Thyroid gland (tissue), 4 donors: ENCODE measurements at regions not wholly inside any gene's neighbourhood (a gene's known extent, or its start where the extent isn't known, plus 50 kb on each side); places are given as distances from the start of the nearest gene placed in this dataset.

Source experiments
- DNase-seq, 2 donors: peaks; one replicate each; pipeline ENCODE4 v3.0.0-alpha.2; 2019
- H3K27ac ChIP-seq, 3 donors: fragments of 200-600 bp; sonication (generic); 1 replicate in 2 of 3; 2 replicates in 1 of 3; pipeline ENCODE4 v1.5.1; 2016 to 2019; ENCODE audit warnings: mild to moderate bottlenecking in 1 of 3, moderate library complexity in 1 of 3
- H3K27me3 ChIP-seq: fragments of 200-600 bp; sonication (generic); one replicate; pipeline ENCODE4 v1.5.1; 2019
- H3K36me3 ChIP-seq, 2 donors: fragments of 200-600 bp; sonication (generic); one replicate each; pipeline ENCODE4 v1.5.1; 2016 to 2019
- H3K4me1 ChIP-seq, 2 donors: fragments of 200-600 bp; sonication (generic); one replicate each; pipeline ENCODE4 v1.5.1; 2017 to 2019
- H3K4me3 ChIP-seq, 3 donors: fragments of 200-600 bp; sonication (generic); replicated peaks in 1 of 3; 1 replicate in 2 of 3; 2 replicates in 1 of 3; pipeline ENCODE4 v1.5.1; 2016; ENCODE audit warnings: mild to moderate bottlenecking in 1 of 3
- H3K9me3 ChIP-seq: fragments of 200-600 bp; sonication (generic); one replicate; pipeline ENCODE4 v1.5.1; 2017
- POLR2A ChIP-seq, 2 donors: fragments of 450-650 bp; IDR thresholded peaks; one replicate each; pipeline ENCODE4 v1.6.1; 2017; ENCODE audit warnings: antibody characterized with exemption in 2 of 2, mild to moderate bottlenecking in 2 of 2, moderate library complexity in 1 of 2
- WGBS, 2 donors: methylation state at CpG; one replicate each; pipeline ENCODE4 v1.1.5; 2017; 5-methylcytosine and 5-hydroxymethylcytosine counted together
- intact Hi-C: fragments of 100-400 bp; cut with DNase I; formaldehyde crosslinking; loops from one replicate; pipeline ENCODE4 v1.15.1; 2023
- TF ChIP-seq, protein P1 (sequence below), 6 experiments: fragments of 200-600 bp in 3 of 6; fragments of 450-650 bp in 3 of 6; sonication (generic) in 3 of 6; IDR thresholded peaks; one replicate each; pipeline ENCODE4 v1.5.1; 2016 to 2019; ENCODE audit warnings: antibody characterized with exemption in 6 of 6, mild to moderate bottlenecking in 2 of 6, inconsistent platforms in 1 of 6, moderate library complexity in 1 of 6

DNA sequence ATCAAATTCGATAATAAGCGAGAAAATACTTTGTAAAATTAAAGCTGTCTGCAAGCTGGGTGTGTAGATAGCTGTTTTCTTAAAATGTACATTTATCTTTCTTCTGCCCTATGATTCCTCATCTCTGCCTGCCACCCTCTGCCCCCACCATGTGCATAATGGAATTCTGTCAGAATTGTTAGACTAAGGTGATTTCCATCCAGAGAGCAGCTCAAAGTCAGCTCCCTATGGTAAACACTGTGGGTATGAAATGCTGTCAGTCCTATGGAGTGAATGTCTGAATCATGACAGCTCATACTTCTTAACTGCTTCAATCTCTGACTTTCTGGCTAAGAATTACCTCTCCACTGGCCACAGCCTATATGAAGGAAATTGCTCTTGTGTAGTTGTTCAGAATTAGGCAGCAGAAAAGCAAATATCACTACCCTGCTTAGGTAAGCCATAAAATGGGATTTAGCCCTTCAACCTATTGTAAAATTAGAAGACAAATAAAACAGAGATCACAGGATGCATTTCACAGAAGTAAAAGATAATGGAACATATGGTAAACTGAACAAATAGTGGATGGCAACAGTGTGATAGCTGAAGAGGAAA, 137.7 kb downstream of the CD8B2 start:
- no peak overlapping the region for H3K4me3 ChIP-seq
- no peaks in the 10 kb centered on the region for H3K4me1 ChIP-seq
- H3K9me3 ChIP-seq, result no peaks in the 10 kb centered on the region
- intact Hi-C loops, result no loop called here
- no peaks in the 10 kb centered on the region for H3K36me3 ChIP-seq
- TF ChIP-seq POLR2A (IDR thresholded peaks at IDR 0.05), result no peak
- TF ChIP-seq, protein P1, sequence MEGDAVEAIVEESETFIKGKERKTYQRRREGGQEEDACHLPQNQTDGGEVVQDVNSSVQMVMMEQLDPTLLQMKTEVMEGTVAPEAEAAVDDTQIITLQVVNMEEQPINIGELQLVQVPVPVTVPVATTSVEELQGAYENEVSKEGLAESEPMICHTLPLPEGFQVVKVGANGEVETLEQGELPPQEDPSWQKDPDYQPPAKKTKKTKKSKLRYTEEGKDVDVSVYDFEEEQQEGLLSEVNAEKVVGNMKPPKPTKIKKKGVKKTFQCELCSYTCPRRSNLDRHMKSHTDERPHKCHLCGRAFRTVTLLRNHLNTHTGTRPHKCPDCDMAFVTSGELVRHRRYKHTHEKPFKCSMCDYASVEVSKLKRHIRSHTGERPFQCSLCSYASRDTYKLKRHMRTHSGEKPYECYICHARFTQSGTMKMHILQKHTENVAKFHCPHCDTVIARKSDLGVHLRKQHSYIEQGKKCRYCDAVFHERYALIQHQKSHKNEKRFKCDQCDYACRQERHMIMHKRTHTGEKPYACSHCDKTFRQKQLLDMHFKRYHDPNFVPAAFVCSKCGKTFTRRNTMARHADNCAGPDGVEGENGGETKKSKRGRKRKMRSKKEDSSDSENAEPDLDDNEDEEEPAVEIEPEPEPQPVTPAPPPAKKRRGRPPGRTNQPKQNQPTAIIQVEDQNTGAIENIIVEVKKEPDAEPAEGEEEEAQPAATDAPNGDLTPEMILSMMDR (IDR thresholded peaks at IDR 0.05), result no peak
- H3K27me3 ChIP-seq, result no peaks in the 10 kb centered on the region
- WGBS, 2 donors, result 63 to 70% methylated on average over 2 of the region's 2 CpGs
- DNase-seq, result no peak
- H3K27ac ChIP-seq, result no peak overlapping the region

DNA sequence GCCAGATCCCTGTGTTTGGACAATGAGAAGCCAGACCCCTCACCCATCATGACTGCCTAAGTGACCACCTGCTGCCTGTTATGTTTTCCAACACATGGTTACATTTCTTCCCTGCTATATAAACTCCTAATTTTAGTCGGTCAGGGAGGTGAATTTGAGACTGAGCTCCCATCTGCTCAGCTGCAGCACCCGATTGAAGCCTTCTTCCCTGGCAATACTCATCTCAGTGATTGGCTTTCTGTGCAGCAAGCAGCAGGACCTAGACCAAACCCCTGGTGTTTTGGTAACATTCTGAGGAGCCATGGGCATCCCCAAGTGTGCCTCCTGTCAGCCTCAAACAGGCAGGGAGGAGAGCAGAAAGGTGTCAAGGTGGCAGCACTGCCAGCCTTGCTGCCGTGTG, 141.2 kb downstream of the CD8B2 start:
- Histone ChIP-seq H3K27me3 (no peaks in the 10 kb centered on the region), H3K4me3 (no peak overlapping the region), H3K4me1 (no peaks in the 10 kb centered on the region), H3K27ac (no peak overlapping the region), H3K9me3 (no peaks in the 10 kb centered on the region), H3K36me3 (no peaks in the 10 kb centered on the region)
- no peak for DNase-seq
- TF ChIP-seq, protein P1 (IDR thresholded peaks at IDR 0.05), result no peak
- no peak for TF ChIP-seq POLR2A (IDR thresholded peaks at IDR 0.05)
- intact Hi-C loops, result no loop called here
- 95 to 98% methylated on average over 3 of the region's 3 CpGs for WGBS, 2 donors

DNA sequence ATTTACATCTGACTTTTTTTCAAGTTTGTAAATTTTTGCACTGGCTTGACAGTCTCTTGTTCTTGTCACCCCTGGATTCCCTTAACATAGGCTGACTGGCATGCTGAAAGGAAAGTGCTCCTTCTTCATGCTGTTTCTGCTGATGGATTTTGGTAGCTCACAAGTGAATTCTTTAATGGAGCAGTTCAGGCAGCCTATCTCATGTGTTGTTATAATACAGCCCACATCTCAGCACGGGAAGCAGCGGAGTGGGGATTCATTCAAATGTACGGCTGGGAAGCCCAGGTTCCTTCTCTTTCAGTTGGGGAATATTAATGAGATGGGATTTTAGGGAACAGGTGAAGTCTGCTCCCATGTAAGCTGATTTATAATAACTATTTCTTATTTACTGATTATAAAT, 142.8 kb downstream of the CD8B2 start:
- intact Hi-C loops, result no loop called here
- Histone ChIP-seq H3K27ac (no peak overlapping the region), H3K4me1 (no peaks in the 10 kb centered on the region), H3K4me3 (no peak overlapping the region), H3K36me3 (no peaks in the 10 kb centered on the region), H3K27me3 (no peaks in the 10 kb centered on the region), H3K9me3 (no peaks in the 10 kb centered on the region)
- 37 to 54% methylated on average over 3 of the region's 3 CpGs for WGBS, 2 donors
- no peak for TF ChIP-seq POLR2A (IDR thresholded peaks at IDR 0.05)
- TF ChIP-seq, protein P1 (IDR thresholded peaks at IDR 0.05), result no peak
- no peak for DNase-seq

DNA sequence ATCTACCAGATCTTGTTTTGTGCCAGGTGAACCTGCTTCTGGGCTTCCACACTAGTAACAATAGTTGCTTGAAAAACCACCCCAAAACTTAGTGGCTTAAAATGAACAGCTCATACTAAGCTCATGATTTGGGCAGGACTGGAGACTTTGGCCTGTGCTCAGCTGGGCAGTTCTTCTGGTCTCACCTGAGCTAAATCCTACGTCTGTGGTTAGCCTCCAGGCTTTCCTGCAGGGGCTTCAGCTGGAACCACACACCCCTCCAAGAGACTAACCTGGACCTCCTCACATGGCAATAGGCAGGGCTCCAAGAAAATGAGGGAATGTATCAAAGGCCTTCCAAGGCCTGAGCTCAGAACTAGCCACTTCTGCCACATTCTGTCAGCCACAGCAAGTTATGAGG, 144.1 kb downstream of the CD8B2 start:
- intact Hi-C loops, result no loop called here
- WGBS, 2 donors, result 75 to 100% methylated on average over 1 of the region's 1 CpG
- Histone ChIP-seq H3K4me3 (no peak overlapping the region), H3K27ac (no peak overlapping the region), H3K27me3 (no peaks in the 10 kb centered on the region), H3K9me3 (no peaks in the 10 kb centered on the region), H3K4me1 (no peaks in the 10 kb centered on the region), H3K36me3 (no peaks in the 10 kb centered on the region)
- DNase-seq, result no peak
- TF ChIP-seq, protein P1 (IDR thresholded peaks at IDR 0.05), result no peak

DNA sequence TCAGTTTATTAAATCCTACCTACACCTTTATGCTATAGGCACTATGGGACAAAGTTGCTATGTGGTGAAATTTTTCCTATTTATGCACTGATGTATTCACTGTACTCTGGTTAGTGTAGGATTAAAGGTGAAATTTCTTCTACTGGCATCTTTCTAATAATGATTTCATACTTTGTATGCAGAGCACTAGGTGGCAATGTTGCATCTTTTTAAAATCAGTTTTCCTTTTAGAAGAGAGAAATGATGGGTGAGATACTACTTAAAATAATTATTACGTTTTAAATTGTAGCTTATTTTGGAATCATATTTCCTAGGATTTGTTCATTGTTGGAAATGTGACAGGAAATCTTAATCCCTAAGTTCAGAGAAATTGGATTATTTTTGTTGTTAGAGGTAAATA, 150.9 kb downstream of the CD8B2 start:
- Histone ChIP-seq H3K27ac (no peak overlapping the region), H3K9me3 (no peaks in the 10 kb centered on the region), H3K4me1 (no peaks in the 10 kb centered on the region), H3K27me3 (no peaks in the 10 kb centered on the region), H3K36me3 (no peaks in the 10 kb centered on the region), H3K4me3 (no peak overlapping the region)
- no peak for DNase-seq
- TF ChIP-seq, protein P1 (IDR thresholded peaks at IDR 0.05), result peak in 4 of 6 experiments; percentile 22 to 73 (median 57)
- TF ChIP-seq POLR2A (IDR thresholded peaks at IDR 0.05), result no peak
- intact Hi-C loops, result no loop called here
- 0 to 4% methylated on average over 1 of the region's 1 CpG for WGBS, 2 donors
